ENCODE measurements at regions not wholly inside any gene's neighbourhood (a gene's known extent, or its start where the extent isn't known, plus 50 kb on each side); places are given as distances from the start of the nearest gene placed in this dataset.

DNA sequence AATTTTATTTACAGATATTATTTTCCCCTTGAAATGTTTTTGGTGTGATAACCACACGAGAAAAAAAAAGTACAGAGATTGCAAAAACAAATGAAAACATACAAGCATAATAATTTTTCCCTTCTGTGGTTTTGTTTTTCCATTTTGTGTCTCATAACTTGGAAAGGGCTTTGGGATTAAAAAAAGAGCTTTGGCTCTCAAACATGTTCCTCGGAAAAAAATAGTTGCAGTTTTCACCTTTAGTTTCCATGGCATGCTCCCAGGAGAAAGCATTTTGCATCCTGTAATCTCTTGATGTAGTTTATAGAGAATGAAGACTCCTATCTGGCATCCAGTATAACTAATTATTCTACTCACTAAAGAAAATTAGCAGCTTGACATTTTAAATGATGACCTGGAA is 362.1 kb upstream of the PDGFD start:
- FAIRE-seq (no peak), DNase-seq (ENCODE audit: low read depth in 1 of 2, low spot score in 2 of 2) (no peak)
- H3K27me3 ChIP-seq (replicated peaks in 1 of 4; ENCODE audit: control insufficient read depth in 3 of 4, extremely low read depth in 1 of 4, insufficient read depth in 3 of 4, low read length in 3 of 4), result no peaks in the 10 kb centered on the region
- H2BK20ac ChIP-seq (ENCODE audit: low read length), result no peak overlapping the region
- no peaks in the 10 kb centered on the region for H3K23me2 ChIP-seq (ENCODE audit: low read depth, low read length)
- no peak overlapping the region for H2BK15ac ChIP-seq (ENCODE audit: low read length)
- no peaks in the 10 kb centered on the region for H3K79me1 ChIP-seq (ENCODE audit: low read depth, low read length)
- no peaks in the 10 kb centered on the region for H3K79me2 ChIP-seq (ENCODE audit: control insufficient read depth in 1 of 2, insufficient read depth in 2 of 2, low read length in 2 of 2)
- H2AFZ ChIP-seq (ENCODE audit: low read length), result no peak overlapping the region
- TF ChIP-seq GTF2F1 (IDR thresholded peaks at IDR 0.05; ENCODE audit: borderline replicate concordance, low read depth, low read length) (no peak), POLR2A (IDR thresholded peaks at IDR 0.05; ENCODE audit: control extremely low read depth in 1 of 2, low read depth in 2 of 2, low read length in 2 of 2) (no peak), E2F6 (IDR thresholded peaks at IDR 0.05) (no peak), RNF2 (IDR thresholded peaks at IDR 0.05; ENCODE audit: borderline replicate concordance, low read depth, low read length, missing control alignments, poor library complexity, severe bottlenecking) (no peak), RFX5 (IDR thresholded peaks at IDR 0.05; ENCODE audit: borderline replicate concordance, low read depth, low read length) (no peak), POLR2AphosphoS5 (IDR thresholded peaks at IDR 0.05; ENCODE audit: low read depth, low read length) (no peak), CREB1 (IDR thresholded peaks at IDR 0.05) (no peak), POU5F1 (IDR thresholded peaks at IDR 0.05; ENCODE audit: low read depth, low read length) (no peak), SIRT6 (IDR thresholded peaks at IDR 0.05; ENCODE audit: low read length) (no peak), SRF (IDR thresholded peaks at IDR 0.05; ENCODE audit: low read depth, low read length) (no peak), RAD21 (IDR thresholded peaks at IDR 0.05 in 1 of 2, conservative IDR thresholded peaks at IDR 0.05 in 1 of 2; ENCODE audit: low read depth in 2 of 2, low read length in 2 of 2) (no peak), TCF12 (IDR thresholded peaks at IDR 0.05; ENCODE audit: low read depth, low read length) (no peak)
- TF ChIP-seq, protein P1, sequence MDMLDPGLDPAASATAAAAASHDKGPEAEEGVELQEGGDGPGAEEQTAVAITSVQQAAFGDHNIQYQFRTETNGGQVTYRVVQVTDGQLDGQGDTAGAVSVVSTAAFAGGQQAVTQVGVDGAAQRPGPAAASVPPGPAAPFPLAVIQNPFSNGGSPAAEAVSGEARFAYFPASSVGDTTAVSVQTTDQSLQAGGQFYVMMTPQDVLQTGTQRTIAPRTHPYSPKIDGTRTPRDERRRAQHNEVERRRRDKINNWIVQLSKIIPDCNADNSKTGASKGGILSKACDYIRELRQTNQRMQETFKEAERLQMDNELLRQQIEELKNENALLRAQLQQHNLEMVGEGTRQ (IDR thresholded peaks at IDR 0.05; ENCODE audit: low read length), result no peak
- H3K4me2 ChIP-seq (ENCODE audit: insufficient read depth in 1 of 2, low read depth in 2 of 2, low read length in 2 of 2), result no peak overlapping the region
- WGBS, 2 experiments (ENCODE audit: extremely low coverage in 1 of 2, insufficient coverage in 1 of 2, insufficient read length in 1 of 2, insufficient replicate concordance in 2 of 2, low coverage in 1 of 2, low lambda C conversion rate in 2 of 2, missing lambda C conversion rate in 1 of 2), result 82% methylated on average over 2 of the region's 2 CpGs; no CpG with 5 or more reads in 1 of the 2 experiments
- no peak overlapping the region for H3K27ac ChIP-seq (ENCODE audit: low read depth, low read length)
- no peak overlapping the region for H2AK5ac ChIP-seq (ENCODE audit: low read depth, low read length)
- CTCF ChIA-PET (ENCODE audit: partially characterized antibody), result no interaction called here
- no peaks in the 10 kb centered on the region for H3K36me3 ChIP-seq (ENCODE audit: control insufficient read depth in 2 of 4, insufficient read depth in 4 of 4, low read length in 3 of 4)
- no peak overlapping the region for H4K8ac ChIP-seq (ENCODE audit: extremely low read depth, insufficient read depth, low read length)
- no peak overlapping the region for H4K91ac ChIP-seq (replicated peaks; ENCODE audit: insufficient read length, low read length)
- H2BK120ac ChIP-seq (replicated peaks; ENCODE audit: low read depth, low read length), result no peak overlapping the region
- H3K9me3 ChIP-seq (ENCODE audit: insufficient read depth in 2 of 2, low read depth in 1 of 2, low read length in 1 of 2), result no peaks in the 10 kb centered on the region
- no peak overlapping the region for H3K18ac ChIP-seq (ENCODE audit: extremely low read depth, low read length)
- H3K56ac ChIP-seq (replicated peaks; ENCODE audit: insufficient read length, low read depth, low read length), result no peak overlapping the region
- POLR2A ChIA-PET (ENCODE audit: partially characterized antibody), result no interaction called here
- H3K23ac ChIP-seq (ENCODE audit: insufficient read length), result no peak overlapping the region
- no peaks in the 10 kb centered on the region for H4K20me1 ChIP-seq (replicated peaks in 1 of 2; ENCODE audit: control insufficient read depth in 1 of 2, insufficient read depth in 2 of 2, low read length in 2 of 2)
- H3K9ac ChIP-seq (replicated peaks in 1 of 4; ENCODE audit: extremely low read depth in 1 of 4, low read depth in 3 of 4, low read length in 3 of 4), result no peak overlapping the region
- no peak overlapping the region for H3K4me3 ChIP-seq (ENCODE audit: extremely low read depth in 1 of 4, insufficient read depth in 2 of 4, low read depth in 3 of 4, low read length in 4 of 4)
- no peak overlapping the region for H2BK12ac ChIP-seq (ENCODE audit: low read depth, low read length)
- H2BK5ac ChIP-seq (ENCODE audit: low read depth, low read length), result no peak overlapping the region
- H3K4ac ChIP-seq (replicated peaks; ENCODE audit: insufficient read length, low read depth, low read length), result no peak overlapping the region
- no peaks in the 10 kb centered on the region for H3K4me1 ChIP-seq (replicated peaks in 1 of 4; ENCODE audit: control insufficient read depth in 3 of 4, insufficient read depth in 4 of 4, low read length in 3 of 4)
- no peak overlapping the region for H3K14ac ChIP-seq (ENCODE audit: insufficient read length)
- H4K5ac ChIP-seq (ENCODE audit: insufficient read length, low read depth, low read length), result no peak overlapping the region

All from H1 (cell line).